Smooth muscle cell of the brain vasculature (primary cell): ENCODE measurements at regions not wholly inside any gene's neighbourhood (a gene's known extent, or its start where the extent isn't known, plus 50 kb on each side); places are given as distances from the start of the nearest gene placed in this dataset.
"Not testable (repeated sequence)": the region's sequence is repeated elsewhere in the genome, so short reads cannot be mapped to it uniquely, and the experiment has no call there.

ENCODE experiments used
- DNase-seq: peaks from one replicate; pipeline ENCODE4 v3.0.0-alpha.2; 2012; ENCODE audit warnings: low read depth, low spot score

DNA sequence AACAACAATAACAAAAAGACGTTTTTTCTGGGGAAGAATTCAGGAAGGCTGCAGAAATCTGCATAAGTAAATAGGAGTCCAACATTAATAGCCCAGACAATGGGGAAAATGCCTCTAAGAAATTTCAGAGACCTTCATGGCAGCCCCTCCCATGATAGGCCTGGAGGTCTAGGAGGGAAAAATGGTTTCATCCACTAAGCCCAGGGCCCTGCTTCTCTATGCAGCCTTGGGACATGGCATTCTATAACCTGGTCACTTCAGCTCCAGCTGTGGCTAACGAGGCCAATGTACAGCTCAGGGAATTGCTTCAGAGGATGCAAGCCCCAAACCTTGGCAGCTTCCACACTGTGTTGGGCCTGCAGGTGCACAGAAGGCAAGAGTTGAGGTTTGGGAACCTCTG is 125.6 kb upstream of the GMNC start:
- DNase-seq = no peak

DNA sequence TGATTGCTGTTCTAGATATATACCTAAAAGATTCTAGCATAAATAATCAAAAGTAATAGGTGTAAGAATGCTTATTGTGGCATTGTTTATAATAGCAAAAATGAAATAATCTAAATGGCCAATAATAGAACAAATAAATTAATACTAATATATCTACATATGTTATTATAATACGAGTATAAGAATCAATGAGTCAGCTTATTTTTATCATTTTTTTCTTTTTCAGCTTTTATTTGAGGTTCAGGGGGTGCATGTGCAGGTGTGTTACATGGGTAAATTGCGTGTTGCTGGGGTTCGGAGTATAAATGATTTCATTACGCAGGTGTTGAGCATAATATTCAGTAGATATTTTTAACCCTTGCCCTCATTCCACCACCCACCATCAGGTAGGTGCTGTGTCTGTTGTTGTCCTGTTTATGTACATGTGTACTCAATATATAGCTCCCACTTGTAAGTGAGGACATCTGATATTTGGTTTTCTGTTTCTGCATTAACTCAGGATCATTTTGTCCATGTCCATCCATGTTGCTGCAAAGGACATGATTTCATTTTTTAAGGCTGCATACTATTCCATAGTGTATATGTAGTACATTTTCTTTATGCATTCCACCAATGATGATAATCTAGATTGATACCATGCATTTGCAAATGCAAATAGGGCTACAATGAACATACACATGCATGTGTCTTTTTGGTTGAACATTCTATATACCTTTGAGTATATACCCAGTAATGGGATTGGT is 122.2 kb upstream of the GMNC start:
- DNase-seq = no peak

DNA sequence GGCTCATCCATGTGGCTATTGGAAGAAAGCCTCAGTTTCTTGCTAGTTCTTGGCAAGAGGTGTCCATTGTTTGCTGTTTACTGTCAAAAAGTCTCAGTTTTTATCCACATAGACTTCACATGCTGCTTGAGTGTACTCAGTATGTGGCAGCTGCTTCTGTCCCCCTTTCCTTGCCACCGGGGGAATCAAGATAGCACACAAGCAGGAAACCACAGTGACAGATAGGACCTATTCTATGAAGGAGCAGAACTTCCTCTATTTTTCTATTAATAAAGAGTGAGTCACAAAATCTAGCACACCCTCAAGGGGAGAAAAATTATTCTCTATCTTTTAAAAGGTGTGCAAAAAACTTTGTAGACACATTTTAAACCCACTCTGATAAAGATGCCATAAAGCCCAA is 121.4 kb upstream of the GMNC start:
- no peak for DNase-seq

DNA sequence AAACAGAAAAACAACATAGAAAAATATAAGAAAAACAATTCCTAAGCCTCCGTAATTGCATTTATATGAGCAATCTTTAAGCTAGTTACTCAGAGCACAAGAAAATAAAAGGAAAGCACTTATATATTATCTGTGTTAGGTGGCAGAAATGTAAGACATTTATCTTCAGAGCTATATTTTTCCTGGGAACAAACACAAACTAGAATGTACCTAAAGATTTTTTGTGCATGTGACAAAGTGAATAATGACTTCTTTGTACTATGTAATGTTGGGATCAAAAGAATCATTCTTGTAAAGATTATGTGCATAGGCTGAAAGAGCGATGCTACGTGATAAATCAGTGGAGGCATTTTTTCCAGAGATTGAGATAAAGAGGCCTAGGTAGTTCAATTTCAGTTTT is 111.3 kb upstream of the GMNC start:
- DNase-seq = no peak

DNA sequence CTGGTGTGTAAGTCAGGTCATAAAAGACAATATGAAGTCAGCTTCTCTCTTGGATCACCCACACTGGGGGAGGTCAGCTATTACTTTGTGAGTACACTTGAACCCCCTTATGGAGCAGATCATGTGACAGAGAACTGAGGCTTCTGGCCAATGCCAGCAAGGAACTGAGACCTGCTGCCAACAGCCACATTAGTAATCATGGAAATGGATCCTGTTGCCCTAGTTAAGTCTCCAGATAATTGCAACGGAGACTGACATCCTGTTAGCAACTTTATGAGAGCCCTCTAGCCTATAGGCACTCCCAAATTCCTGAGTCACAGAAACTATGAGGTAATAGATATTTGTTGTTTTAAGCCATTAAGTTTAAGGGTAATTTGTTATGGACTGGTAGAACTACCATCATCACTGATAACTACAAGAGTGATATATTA is 110.4 kb upstream of the GMNC start:
- DNase-seq = no peak

DNA sequence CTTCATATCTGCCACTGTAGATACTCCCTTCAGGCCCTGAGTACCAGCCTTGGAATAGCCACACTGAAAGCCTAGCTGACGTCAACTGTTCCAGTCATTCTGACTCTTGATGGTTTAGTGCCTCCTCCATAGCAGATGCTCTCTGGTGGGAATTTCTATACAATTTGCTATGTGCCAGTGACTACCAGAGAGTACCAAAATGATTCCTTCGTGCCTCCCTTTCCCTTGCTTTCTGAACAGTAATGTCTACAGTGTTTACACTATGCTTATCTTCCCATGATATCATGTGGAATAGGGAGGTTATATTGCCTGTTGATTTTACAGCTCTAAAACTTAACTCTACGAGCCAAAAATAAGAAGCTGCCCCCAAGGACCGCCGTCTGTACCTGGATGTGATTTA is 109.7 kb upstream of the GMNC start:
- no peak for DNase-seq

DNA sequence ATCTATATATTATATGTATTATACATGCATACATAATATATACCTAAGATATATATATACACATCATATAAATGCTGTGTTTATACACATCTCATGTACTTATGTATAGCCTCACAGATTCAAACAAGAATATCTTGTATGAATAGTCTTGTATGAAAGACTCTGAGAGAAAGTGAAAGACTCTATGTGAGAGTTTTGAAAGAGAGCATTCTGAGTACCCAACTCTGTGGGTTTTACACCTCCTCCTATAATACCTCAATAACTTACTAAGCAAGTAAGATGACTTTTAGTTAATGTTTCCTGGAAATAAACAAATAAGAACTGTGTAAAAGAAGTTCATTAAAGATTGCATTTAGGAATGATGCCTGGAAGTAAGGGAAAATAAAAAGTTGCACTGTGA is 108.1 kb upstream of the GMNC start:
- DNase-seq = no peak

DNA sequence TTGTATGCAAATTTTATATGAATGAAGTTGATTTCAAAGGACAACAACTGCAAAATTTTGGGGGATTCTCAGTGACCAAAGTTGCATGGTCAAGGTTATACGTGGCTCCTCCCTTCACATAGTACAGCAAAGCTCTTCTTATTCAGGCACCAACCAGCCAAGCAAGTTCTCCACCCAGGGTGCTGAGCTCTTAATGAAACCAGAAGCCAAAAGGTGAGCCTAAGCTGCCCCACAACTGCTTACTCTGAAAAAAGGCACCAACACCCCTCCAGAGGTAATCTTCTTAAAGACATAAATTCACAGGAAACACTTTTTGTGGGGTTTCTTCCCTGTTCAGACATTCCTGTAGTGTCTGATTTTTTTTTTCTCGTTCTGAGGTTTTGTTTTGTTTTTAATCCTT is 106.1 kb upstream of the GMNC start:
- no peak for DNase-seq

DNA sequence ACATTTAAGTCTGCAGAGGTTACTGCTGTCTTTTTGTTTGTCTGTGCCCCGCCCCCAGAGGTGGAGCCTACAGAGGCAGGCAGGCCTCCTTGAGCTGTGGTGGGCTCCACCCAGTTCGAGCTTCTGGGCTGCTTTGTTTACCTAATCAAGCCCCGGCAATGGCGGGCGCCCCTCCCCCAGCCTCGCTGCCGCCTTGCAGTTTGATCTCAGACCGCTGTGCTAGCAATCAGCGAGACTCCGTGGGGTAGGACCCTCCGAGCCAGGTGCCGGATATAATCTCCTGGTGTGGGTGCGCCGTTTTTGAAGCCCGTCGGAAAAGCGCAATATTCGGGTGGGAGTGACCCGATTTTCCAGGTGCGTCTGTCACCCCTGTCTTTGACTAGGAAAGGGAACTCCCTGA is 102.4 kb upstream of the GMNC start:
- DNase-seq = not testable (repeated sequence)

DNA sequence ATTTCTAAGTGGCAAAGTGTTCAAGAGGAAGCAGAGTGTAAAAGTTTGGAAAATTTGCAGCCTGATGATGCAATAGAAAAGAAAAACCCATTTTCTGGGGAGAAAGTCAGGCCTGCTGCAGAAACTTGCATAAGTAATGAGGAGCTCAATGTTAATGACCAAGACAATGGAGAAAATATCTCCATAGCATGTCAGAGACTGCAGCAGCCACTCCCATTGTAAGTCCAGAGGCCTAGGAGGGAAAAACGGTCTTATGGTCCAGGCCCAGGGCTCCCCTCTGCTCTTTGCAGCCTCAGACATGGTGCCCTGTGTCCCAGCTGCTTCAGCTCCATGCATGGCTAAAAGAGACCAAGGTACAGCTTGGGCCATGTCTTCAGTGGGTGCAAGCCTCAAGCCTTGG is 96.6 kb upstream of the GMNC start:
- DNase-seq = no peak

DNA sequence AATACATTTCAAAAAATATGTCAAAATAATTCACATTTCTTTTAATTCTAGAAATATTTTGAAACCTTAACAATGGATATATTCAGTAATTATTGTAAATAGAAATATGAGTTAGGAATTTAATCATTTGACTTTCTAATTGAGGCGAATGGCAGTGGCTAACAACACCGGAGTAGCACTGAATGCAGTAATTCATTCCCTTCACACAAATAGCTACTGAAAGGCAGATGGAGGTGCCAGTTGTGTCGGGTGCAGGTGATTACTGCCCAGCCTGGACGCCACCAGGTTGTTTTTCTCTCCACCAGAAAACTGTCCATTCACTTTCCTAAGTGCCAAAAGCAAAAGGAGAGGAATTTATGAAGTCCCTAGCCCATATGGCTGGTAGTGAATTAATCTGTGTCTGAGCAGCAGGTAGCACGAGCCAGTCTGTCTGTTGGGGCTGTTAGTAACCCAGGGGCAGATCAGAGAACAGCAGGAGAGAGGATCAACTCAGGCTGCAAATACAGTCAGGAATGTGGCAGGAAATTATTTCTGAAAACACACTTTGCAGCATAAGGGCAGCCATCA is 79.3 kb upstream of the GMNC start:
- no peak for DNase-seq

DNA sequence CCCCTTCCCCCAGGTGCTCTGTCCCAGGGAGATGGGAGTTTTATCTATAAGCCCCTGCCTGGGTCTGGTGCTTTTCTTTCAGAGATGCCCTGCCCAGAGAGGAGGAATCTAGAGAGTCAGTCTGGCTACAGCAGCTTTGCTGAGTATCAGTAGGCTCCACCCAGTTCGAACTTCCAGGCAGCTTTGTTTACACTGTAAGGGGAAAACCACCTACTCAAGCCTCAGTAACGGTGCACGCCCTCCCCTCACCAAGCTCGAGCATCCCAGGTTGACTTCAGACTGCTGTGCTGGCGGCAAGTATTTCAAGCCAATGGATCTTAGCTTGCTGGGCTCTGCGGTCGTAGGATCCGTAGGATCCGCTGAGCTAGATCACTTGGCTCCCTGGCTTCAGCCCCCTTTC is 72.1 kb upstream of the GMNC start:
- not testable (repeated sequence) for DNase-seq

DNA sequence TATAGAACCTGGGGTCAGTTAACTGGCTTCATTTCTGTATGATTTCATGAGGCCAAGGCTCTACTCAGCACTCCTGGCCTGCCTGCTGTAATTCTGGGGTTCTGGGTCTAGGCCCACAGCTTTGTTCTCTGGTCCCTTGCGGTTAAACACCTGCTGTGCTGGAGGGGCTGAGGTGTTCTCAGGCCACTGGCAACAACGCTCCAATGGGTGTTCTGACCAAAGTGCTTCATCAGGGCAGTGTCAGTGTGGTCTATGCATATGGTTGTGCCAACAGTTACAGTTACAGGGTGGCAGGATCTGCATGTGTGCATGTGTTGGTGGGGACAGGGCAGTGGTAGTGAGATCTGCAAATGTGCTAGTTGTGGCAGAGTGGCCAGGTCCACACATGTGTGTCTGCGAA is 64.1 kb upstream of the GMNC start:
- no peak for DNase-seq

DNA sequence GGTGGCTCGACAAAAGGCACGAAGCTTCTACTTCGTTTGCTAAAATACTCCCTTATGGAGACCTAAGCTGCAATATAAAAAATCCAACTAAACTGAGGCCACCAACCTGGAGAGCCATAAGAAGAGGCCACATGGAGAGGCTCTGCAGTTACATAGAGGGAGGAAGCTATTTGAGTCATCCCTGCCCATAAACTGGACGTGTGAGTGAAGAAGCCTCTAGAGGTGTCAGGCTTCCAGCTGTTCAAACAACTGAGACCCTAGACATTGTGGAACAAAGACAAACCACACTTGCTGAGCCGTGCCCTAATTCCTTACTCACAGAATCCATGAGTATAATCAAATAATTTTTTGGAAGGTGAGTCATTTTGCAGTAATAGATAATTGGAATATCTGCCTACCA is 50.2 kb upstream of the GMNC start:
- no peak for DNase-seq
